ENCODE measurements at regions not wholly inside any gene's neighbourhood (a gene's known extent, or its start where the extent isn't known, plus 50 kb on each side); places are given as distances from the start of the nearest gene placed in this dataset.

DNA sequence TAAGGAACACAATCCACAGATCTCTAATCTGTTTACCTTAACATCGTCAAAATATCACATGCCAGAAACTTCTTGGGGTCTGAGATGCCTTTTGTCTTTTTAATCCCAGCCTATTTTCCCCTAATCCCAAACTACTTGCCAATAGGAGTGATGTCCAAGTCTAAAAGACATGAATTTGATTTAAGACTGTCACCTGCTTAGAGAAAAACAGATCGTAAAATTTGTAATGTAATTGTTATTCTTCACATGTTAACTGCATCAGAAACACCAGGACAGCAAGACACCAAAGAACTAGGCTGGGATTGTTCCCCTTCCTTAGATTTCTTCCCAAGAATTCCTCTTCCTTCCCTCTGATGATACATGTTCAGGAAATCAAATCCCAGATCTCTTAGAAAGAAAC lies 198.1 kb upstream of the ARHGAP20 start:
- TF ChIP-seq, protein P1, sequence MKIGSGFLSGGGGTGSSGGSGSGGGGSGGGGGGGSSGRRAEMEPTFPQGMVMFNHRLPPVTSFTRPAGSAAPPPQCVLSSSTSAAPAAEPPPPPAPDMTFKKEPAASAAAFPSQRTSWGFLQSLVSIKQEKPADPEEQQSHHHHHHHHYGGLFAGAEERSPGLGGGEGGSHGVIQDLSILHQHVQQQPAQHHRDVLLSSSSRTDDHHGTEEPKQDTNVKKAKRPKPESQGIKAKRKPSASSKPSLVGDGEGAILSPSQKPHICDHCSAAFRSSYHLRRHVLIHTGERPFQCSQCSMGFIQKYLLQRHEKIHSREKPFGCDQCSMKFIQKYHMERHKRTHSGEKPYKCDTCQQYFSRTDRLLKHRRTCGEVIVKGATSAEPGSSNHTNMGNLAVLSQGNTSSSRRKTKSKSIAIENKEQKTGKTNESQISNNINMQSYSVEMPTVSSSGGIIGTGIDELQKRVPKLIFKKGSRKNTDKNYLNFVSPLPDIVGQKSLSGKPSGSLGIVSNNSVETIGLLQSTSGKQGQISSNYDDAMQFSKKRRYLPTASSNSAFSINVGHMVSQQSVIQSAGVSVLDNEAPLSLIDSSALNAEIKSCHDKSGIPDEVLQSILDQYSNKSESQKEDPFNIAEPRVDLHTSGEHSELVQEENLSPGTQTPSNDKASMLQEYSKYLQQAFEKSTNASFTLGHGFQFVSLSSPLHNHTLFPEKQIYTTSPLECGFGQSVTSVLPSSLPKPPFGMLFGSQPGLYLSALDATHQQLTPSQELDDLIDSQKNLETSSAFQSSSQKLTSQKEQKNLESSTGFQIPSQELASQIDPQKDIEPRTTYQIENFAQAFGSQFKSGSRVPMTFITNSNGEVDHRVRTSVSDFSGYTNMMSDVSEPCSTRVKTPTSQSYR (CRISPR knock-in tag; IDR thresholded peaks at IDR 0.05), result no peak
- TF ChIP-seq ATF1 (CRISPR knock-in tag; IDR thresholded peaks at IDR 0.05) (no peak), ZNF671 (CRISPR knock-in tag; IDR thresholded peaks at IDR 0.05) (no peak), TEAD1 (CRISPR knock-in tag; IDR thresholded peaks at IDR 0.05) (no peak), IRF2 (CRISPR knock-in tag; IDR thresholded peaks at IDR 0.05; ENCODE audit: borderline replicate concordance, low read depth) (no peak), ZNF423 (CRISPR knock-in tag; IDR thresholded peaks at IDR 0.05) (no peak), TEAD4 (CRISPR knock-in tag; IDR thresholded peaks at IDR 0.05) (no peak), CREM (CRISPR knock-in tag; IDR thresholded peaks at IDR 0.05) (no peak), MXD4 (CRISPR knock-in tag; IDR thresholded peaks at IDR 0.05; ENCODE audit: borderline replicate concordance) (no peak), NFYB (CRISPR knock-in tag; conservative IDR thresholded peaks at IDR 0.05; ENCODE audit: low read depth) (no peak), EMX1 (CRISPR knock-in tag; IDR thresholded peaks at IDR 0.05) (no peak), KAT7 (CRISPR knock-in tag; IDR thresholded peaks at IDR 0.05; ENCODE audit: borderline replicate concordance) (no peak)
- TF ChIP-seq, protein P2, sequence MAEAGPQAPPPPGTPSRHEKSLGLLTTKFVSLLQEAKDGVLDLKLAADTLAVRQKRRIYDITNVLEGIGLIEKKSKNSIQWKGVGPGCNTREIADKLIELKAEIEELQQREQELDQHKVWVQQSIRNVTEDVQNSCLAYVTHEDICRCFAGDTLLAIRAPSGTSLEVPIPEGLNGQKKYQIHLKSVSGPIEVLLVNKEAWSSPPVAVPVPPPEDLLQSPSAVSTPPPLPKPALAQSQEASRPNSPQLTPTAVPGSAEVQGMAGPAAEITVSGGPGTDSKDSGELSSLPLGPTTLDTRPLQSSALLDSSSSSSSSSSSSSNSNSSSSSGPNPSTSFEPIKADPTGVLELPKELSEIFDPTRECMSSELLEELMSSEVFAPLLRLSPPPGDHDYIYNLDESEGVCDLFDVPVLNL (CRISPR knock-in tag; IDR thresholded peaks at IDR 0.05; ENCODE audit: borderline replicate concordance, low read depth), result no peak
- TF ChIP-seq, protein P3, sequence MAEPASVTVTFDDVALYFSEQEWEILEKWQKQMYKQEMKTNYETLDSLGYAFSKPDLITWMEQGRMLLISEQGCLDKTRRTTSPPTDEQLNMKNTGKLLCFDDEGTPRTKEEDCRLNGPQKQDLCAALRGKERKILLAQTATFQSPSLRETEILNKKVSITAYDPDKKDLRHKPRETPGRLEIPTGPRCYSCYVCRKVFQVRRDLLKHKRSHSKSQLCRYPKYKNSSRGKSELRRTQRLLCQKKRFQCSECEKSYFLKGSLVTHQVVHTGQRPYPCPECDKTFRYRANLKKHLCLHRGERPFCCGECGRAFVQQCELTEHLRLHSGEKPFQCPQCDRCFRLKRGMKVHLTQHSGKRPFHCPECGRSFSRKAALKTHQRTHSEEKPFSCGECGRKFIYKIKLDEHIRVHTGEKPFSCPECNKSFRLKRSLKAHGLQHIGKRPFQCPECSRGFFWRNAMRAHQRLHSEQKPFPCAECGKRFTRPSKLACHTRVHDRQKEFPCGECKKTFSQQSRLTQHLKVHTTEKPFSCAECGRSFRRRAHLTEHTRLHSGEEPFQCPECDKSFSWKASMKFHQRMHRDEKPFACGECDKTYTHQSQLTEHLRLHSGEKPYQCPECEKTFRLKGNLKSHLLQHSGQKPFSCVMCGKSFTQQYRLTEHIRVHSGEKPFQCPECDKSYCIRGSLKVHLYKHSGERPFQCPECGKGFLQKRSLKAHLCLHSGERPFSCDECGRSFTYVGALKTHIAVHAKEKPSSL (CRISPR knock-in tag; conservative IDR thresholded peaks at IDR 0.05), result no peak
- TF ChIP-seq, protein P4, sequence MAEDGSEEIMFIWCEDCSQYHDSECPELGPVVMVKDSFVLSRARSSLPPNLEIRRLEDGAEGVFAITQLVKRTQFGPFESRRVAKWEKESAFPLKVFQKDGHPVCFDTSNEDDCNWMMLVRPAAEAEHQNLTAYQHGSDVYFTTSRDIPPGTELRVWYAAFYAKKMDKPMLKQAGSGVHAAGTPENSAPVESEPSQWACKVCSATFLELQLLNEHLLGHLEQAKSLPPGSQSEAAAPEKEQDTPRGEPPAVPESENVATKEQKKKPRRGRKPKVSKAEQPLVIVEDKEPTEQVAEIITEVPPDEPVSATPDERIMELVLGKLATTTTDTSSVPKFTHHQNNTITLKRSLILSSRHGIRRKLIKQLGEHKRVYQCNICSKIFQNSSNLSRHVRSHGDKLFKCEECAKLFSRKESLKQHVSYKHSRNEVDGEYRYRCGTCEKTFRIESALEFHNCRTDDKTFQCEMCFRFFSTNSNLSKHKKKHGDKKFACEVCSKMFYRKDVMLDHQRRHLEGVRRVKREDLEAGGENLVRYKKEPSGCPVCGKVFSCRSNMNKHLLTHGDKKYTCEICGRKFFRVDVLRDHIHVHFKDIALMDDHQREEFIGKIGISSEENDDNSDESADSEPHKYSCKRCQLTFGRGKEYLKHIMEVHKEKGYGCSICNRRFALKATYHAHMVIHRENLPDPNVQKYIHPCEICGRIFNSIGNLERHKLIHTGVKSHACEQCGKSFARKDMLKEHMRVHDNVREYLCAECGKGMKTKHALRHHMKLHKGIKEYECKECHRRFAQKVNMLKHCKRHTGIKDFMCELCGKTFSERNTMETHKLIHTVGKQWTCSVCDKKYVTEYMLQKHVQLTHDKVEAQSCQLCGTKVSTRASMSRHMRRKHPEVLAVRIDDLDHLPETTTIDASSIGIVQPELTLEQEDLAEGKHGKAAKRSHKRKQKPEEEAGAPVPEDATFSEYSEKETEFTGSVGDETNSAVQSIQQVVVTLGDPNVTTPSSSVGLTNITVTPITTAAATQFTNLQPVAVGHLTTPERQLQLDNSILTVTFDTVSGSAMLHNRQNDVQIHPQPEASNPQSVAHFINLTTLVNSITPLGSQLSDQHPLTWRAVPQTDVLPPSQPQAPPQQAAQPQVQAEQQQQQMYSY (CRISPR knock-in tag; IDR thresholded peaks at IDR 0.05), result no peak
- TF ChIP-seq, protein P5, sequence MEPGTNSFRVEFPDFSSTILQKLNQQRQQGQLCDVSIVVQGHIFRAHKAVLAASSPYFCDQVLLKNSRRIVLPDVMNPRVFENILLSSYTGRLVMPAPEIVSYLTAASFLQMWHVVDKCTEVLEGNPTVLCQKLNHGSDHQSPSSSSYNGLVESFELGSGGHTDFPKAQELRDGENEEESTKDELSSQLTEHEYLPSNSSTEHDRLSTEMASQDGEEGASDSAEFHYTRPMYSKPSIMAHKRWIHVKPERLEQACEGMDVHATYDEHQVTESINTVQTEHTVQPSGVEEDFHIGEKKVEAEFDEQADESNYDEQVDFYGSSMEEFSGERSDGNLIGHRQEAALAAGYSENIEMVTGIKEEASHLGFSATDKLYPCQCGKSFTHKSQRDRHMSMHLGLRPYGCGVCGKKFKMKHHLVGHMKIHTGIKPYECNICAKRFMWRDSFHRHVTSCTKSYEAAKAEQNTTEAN (CRISPR knock-in tag; IDR thresholded peaks at IDR 0.05), result no peak
- TF ChIP-seq, protein P6, sequence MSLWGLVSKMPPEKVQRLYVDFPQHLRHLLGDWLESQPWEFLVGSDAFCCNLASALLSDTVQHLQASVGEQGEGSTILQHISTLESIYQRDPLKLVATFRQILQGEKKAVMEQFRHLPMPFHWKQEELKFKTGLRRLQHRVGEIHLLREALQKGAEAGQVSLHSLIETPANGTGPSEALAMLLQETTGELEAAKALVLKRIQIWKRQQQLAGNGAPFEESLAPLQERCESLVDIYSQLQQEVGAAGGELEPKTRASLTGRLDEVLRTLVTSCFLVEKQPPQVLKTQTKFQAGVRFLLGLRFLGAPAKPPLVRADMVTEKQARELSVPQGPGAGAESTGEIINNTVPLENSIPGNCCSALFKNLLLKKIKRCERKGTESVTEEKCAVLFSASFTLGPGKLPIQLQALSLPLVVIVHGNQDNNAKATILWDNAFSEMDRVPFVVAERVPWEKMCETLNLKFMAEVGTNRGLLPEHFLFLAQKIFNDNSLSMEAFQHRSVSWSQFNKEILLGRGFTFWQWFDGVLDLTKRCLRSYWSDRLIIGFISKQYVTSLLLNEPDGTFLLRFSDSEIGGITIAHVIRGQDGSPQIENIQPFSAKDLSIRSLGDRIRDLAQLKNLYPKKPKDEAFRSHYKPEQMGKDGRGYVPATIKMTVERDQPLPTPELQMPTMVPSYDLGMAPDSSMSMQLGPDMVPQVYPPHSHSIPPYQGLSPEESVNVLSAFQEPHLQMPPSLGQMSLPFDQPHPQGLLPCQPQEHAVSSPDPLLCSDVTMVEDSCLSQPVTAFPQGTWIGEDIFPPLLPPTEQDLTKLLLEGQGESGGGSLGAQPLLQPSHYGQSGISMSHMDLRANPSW (CRISPR knock-in tag; conservative IDR thresholded peaks at IDR 0.05; ENCODE audit: low read depth), result no peak
- TF ChIP-seq, protein P7, sequence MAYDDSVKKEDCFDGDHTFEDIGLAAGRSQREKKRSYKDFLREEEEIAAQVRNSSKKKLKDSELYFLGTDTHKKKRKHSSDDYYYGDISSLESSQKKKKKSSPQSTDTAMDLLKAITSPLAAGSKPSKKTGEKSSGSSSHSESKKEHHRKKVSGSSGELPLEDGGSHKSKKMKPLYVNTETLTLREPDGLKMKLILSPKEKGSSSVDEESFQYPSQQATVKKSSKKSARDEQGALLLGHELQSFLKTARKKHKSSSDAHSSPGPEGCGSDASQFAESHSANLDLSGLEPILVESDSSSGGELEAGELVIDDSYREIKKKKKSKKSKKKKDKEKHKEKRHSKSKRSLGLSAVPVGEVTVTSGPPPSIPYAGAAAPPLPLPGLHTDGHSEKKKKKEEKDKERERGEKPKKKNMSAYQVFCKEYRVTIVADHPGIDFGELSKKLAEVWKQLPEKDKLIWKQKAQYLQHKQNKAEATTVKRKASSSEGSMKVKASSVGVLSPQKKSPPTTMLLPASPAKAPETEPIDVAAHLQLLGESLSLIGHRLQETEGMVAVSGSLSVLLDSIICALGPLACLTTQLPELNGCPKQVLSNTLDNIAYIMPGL (CRISPR knock-in tag; IDR thresholded peaks at IDR 0.05), result no peak
- TF ChIP-seq, protein P8, sequence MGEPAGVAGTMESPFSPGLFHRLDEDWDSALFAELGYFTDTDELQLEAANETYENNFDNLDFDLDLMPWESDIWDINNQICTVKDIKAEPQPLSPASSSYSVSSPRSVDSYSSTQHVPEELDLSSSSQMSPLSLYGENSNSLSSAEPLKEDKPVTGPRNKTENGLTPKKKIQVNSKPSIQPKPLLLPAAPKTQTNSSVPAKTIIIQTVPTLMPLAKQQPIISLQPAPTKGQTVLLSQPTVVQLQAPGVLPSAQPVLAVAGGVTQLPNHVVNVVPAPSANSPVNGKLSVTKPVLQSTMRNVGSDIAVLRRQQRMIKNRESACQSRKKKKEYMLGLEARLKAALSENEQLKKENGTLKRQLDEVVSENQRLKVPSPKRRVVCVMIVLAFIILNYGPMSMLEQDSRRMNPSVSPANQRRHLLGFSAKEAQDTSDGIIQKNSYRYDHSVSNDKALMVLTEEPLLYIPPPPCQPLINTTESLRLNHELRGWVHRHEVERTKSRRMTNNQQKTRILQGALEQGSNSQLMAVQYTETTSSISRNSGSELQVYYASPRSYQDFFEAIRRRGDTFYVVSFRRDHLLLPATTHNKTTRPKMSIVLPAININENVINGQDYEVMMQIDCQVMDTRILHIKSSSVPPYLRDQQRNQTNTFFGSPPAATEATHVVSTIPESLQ (CRISPR knock-in tag; IDR thresholded peaks at IDR 0.05), result no peak
- CTCF ChIA-PET, result no interaction called here
- H3K9me3 Mint-ChIP-seq, result peaks cover 8% of the 10 kb centered on the region

More for the DNA sequence above, 198.1 kb upstream of the ARHGAP20 start:
- H3K27me3 Mint-ChIP-seq (ENCODE audit: low read depth), result no peaks in the 10 kb centered on the region
- DNase-seq (ENCODE audit: low spot score) (no peak), ATAC-seq (no peak)
- H3K4me1 Mint-ChIP-seq, result no peaks in the 10 kb centered on the region
- H3K4me3 Mint-ChIP-seq, result no peak overlapping the region
- POLR2A ChIA-PET, result no interaction called here
- H3K27ac Mint-ChIP-seq, result no peak overlapping the region
- H3K36me3 Mint-ChIP-seq, result no peaks in the 10 kb centered on the region; the same call in 1 of the 2 replicates
